WTC11 (cell line): ENCODE measurements at regions not wholly inside any gene's neighbourhood (a gene's known extent, or its start where the extent isn't known, plus 50 kb on each side); places are given as distances from the start of the nearest gene placed in this dataset.

Experiments used
- FOXJ3 ChIP-seq: sonication (generic); formaldehyde crosslinking; IDR thresholded peaks from 2 replicates; pipeline ENCODE4 v1.9.0; 2021; ENCODE audit warnings: missing genetic modification reagents, mild to moderate bottlenecking, borderline replicate concordance
- NR2C2 ChIP-seq: sonication (generic); formaldehyde crosslinking; IDR thresholded peaks from 2 replicates; pipeline ENCODE4 v1.8.0; 2022; ENCODE audit warnings: mild to moderate bottlenecking, missing genetic modification reagents
- ZNF423 ChIP-seq: fragments of 250-450 bp; sonication (Bioruptor Pico); IDR thresholded peaks from 2 replicates; pipeline ENCODE4 v2.1.2; 2022; ENCODE audit warnings: mild to moderate bottlenecking, moderate library complexity
- TF ChIP-seq, protein P1 (sequence below): sonication (generic); formaldehyde crosslinking; IDR thresholded peaks from 2 replicates; pipeline ENCODE4 v1.8.0; 2023; ENCODE audit warnings: missing genetic modification reagents
- TF ChIP-seq, protein P2 (sequence below): sonication (generic); formaldehyde crosslinking; IDR thresholded peaks from 2 replicates; pipeline ENCODE4 v1.8.0; 2022; ENCODE audit warnings: mild to moderate bottlenecking, missing genetic modification reagents
- TF ChIP-seq, protein P3 (sequence below): fragments of 200-600 bp; IDR thresholded peaks from 2 replicates; pipeline ENCODE4 v1.8.0; 2022; ENCODE audit warnings: antibody characterized with exemption
- TF ChIP-seq, protein P4 (sequence below): sonication (generic); formaldehyde crosslinking; IDR thresholded peaks from 2 replicates; pipeline ENCODE4 v1.8.1; 2023; ENCODE audit warnings: mild to moderate bottlenecking, missing genetic modification reagents
- TF ChIP-seq, protein P5 (sequence below): fragments of 250-450 bp; sonication (Bioruptor Pico); conservative IDR thresholded peaks from 2 replicates; pipeline ENCODE4 v1.9.0; 2021; ENCODE audit warnings: mild to moderate bottlenecking
- TF ChIP-seq, protein P6 (sequence below): sonication (generic); formaldehyde crosslinking; IDR thresholded peaks from 2 replicates; pipeline ENCODE4 v1.8.0; 2022; ENCODE audit warnings: missing genetic modification reagents
- TF ChIP-seq, protein P7 (sequence below): fragments of 250-450 bp; sonication (Bioruptor Pico); IDR thresholded peaks from 2 replicates; pipeline ENCODE4 v1.9.0; 2021; ENCODE audit warnings: mild to moderate bottlenecking, borderline replicate concordance

DNA sequence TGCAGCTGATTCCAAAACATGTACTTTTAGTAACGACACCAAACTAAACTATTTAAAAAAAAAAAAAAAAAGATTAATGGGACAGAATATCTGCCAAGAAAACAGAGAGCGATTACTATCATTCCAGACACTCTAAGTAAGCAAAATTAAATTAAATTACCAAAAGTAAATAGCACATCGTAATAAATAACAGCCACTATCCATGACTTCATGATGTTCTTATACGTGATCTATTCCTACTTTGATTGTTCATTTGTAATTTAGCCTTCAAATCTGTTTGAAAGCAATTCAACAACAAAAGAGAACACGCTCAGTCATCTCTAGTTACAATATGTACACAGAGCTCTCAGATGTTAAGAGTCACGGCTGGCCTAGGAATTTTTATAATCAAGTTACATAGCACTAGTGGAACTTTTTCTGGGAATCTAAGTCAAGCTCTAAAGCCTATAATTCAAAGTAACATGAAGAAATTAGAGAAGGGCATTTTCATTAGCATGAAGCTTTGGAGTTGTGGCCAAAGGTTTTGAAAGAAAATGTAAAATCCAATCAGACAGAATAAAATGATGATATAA, 241.7 kb upstream of the NEBL start:
- TF ChIP-seq NR2C2 (no peak), ZNF423 (CRISPR knock-in tag) (no peak), FOXJ3 (no peak)
- TF ChIP-seq, protein P1, sequence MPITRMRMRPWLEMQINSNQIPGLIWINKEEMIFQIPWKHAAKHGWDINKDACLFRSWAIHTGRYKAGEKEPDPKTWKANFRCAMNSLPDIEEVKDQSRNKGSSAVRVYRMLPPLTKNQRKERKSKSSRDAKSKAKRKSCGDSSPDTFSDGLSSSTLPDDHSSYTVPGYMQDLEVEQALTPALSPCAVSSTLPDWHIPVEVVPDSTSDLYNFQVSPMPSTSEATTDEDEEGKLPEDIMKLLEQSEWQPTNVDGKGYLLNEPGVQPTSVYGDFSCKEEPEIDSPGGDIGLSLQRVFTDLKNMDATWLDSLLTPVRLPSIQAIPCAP (CRISPR knock-in tag): no peak
- TF ChIP-seq, protein P2, sequence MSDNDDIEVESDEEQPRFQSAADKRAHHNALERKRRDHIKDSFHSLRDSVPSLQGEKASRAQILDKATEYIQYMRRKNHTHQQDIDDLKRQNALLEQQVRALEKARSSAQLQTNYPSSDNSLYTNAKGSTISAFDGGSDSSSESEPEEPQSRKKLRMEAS (CRISPR knock-in tag): no peak
- TF ChIP-seq, protein P3, sequence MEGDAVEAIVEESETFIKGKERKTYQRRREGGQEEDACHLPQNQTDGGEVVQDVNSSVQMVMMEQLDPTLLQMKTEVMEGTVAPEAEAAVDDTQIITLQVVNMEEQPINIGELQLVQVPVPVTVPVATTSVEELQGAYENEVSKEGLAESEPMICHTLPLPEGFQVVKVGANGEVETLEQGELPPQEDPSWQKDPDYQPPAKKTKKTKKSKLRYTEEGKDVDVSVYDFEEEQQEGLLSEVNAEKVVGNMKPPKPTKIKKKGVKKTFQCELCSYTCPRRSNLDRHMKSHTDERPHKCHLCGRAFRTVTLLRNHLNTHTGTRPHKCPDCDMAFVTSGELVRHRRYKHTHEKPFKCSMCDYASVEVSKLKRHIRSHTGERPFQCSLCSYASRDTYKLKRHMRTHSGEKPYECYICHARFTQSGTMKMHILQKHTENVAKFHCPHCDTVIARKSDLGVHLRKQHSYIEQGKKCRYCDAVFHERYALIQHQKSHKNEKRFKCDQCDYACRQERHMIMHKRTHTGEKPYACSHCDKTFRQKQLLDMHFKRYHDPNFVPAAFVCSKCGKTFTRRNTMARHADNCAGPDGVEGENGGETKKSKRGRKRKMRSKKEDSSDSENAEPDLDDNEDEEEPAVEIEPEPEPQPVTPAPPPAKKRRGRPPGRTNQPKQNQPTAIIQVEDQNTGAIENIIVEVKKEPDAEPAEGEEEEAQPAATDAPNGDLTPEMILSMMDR: no peak
- TF ChIP-seq, protein P4, sequence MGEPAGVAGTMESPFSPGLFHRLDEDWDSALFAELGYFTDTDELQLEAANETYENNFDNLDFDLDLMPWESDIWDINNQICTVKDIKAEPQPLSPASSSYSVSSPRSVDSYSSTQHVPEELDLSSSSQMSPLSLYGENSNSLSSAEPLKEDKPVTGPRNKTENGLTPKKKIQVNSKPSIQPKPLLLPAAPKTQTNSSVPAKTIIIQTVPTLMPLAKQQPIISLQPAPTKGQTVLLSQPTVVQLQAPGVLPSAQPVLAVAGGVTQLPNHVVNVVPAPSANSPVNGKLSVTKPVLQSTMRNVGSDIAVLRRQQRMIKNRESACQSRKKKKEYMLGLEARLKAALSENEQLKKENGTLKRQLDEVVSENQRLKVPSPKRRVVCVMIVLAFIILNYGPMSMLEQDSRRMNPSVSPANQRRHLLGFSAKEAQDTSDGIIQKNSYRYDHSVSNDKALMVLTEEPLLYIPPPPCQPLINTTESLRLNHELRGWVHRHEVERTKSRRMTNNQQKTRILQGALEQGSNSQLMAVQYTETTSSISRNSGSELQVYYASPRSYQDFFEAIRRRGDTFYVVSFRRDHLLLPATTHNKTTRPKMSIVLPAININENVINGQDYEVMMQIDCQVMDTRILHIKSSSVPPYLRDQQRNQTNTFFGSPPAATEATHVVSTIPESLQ (CRISPR knock-in tag): no peak
- TF ChIP-seq, protein P5, sequence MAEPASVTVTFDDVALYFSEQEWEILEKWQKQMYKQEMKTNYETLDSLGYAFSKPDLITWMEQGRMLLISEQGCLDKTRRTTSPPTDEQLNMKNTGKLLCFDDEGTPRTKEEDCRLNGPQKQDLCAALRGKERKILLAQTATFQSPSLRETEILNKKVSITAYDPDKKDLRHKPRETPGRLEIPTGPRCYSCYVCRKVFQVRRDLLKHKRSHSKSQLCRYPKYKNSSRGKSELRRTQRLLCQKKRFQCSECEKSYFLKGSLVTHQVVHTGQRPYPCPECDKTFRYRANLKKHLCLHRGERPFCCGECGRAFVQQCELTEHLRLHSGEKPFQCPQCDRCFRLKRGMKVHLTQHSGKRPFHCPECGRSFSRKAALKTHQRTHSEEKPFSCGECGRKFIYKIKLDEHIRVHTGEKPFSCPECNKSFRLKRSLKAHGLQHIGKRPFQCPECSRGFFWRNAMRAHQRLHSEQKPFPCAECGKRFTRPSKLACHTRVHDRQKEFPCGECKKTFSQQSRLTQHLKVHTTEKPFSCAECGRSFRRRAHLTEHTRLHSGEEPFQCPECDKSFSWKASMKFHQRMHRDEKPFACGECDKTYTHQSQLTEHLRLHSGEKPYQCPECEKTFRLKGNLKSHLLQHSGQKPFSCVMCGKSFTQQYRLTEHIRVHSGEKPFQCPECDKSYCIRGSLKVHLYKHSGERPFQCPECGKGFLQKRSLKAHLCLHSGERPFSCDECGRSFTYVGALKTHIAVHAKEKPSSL: no peak
- TF ChIP-seq, protein P6, sequence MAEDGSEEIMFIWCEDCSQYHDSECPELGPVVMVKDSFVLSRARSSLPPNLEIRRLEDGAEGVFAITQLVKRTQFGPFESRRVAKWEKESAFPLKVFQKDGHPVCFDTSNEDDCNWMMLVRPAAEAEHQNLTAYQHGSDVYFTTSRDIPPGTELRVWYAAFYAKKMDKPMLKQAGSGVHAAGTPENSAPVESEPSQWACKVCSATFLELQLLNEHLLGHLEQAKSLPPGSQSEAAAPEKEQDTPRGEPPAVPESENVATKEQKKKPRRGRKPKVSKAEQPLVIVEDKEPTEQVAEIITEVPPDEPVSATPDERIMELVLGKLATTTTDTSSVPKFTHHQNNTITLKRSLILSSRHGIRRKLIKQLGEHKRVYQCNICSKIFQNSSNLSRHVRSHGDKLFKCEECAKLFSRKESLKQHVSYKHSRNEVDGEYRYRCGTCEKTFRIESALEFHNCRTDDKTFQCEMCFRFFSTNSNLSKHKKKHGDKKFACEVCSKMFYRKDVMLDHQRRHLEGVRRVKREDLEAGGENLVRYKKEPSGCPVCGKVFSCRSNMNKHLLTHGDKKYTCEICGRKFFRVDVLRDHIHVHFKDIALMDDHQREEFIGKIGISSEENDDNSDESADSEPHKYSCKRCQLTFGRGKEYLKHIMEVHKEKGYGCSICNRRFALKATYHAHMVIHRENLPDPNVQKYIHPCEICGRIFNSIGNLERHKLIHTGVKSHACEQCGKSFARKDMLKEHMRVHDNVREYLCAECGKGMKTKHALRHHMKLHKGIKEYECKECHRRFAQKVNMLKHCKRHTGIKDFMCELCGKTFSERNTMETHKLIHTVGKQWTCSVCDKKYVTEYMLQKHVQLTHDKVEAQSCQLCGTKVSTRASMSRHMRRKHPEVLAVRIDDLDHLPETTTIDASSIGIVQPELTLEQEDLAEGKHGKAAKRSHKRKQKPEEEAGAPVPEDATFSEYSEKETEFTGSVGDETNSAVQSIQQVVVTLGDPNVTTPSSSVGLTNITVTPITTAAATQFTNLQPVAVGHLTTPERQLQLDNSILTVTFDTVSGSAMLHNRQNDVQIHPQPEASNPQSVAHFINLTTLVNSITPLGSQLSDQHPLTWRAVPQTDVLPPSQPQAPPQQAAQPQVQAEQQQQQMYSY: no peak
- TF ChIP-seq, protein P7, sequence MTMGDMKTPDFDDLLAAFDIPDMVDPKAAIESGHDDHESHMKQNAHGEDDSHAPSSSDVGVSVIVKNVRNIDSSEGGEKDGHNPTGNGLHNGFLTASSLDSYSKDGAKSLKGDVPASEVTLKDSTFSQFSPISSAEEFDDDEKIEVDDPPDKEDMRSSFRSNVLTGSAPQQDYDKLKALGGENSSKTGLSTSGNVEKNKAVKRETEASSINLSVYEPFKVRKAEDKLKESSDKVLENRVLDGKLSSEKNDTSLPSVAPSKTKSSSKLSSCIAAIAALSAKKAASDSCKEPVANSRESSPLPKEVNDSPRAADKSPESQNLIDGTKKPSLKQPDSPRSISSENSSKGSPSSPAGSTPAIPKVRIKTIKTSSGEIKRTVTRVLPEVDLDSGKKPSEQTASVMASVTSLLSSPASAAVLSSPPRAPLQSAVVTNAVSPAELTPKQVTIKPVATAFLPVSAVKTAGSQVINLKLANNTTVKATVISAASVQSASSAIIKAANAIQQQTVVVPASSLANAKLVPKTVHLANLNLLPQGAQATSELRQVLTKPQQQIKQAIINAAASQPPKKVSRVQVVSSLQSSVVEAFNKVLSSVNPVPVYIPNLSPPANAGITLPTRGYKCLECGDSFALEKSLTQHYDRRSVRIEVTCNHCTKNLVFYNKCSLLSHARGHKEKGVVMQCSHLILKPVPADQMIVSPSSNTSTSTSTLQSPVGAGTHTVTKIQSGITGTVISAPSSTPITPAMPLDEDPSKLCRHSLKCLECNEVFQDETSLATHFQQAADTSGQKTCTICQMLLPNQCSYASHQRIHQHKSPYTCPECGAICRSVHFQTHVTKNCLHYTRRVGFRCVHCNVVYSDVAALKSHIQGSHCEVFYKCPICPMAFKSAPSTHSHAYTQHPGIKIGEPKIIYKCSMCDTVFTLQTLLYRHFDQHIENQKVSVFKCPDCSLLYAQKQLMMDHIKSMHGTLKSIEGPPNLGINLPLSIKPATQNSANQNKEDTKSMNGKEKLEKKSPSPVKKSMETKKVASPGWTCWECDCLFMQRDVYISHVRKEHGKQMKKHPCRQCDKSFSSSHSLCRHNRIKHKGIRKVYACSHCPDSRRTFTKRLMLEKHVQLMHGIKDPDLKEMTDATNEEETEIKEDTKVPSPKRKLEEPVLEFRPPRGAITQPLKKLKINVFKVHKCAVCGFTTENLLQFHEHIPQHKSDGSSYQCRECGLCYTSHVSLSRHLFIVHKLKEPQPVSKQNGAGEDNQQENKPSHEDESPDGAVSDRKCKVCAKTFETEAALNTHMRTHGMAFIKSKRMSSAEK (CRISPR knock-in tag): no peak
